ENCODE measurements at regions not wholly inside any gene's neighbourhood (a gene's known extent, or its start where the extent isn't known, plus 50 kb on each side); places are given as distances from the start of the nearest gene placed in this dataset.

- TF ChIP-seq CTCF (IDR thresholded peaks at IDR 0.05), result no peak
- TF ChIP-seq POLR2AphosphoS5 (IDR thresholded peaks at IDR 0.05), result no peak
Observed at GRCh38 chr4:18397681-18398390, 376.3 kb upstream of the LCORL start.

Measured in transverse colon (tissue), 4 donors.